Gastrocnemius medialis (tissue), 4 donors: ENCODE measurements at regions not wholly inside any gene's neighbourhood (a gene's known extent, or its start where the extent isn't known, plus 50 kb on each side); places are given as distances from the start of the nearest gene placed in this dataset.

Experiments
- CTCF ChIP-seq, 5 experiments: fragments of 450-650 bp in 3 of 5; fragments of 200-600 bp in 2 of 5; sonication (generic) in 2 of 5; IDR thresholded peaks in 4 of 5; conservative IDR thresholded peaks in 1 of 5; 1 replicate in 4 of 5; 2 replicates in 1 of 5; pipeline ENCODE4 v1.5.1; 2016 to 2019; ENCODE audit warnings: antibody characterized with exemption in 5 of 5, mild to moderate bottlenecking in 3 of 5, moderate library complexity in 3 of 5
- POLR2A ChIP-seq, 2 donors: fragments of 450-650 bp; IDR thresholded peaks; one replicate each; pipeline ENCODE4 v1.6.1; 2017; ENCODE audit warnings: antibody characterized with exemption in 2 of 2, mild to moderate bottlenecking in 2 of 2, moderate library complexity in 2 of 2

GRCh38 chr3:124600765-124601164, 129.5 kb upstream of the UMPS start:
- TF ChIP-seq POLR2A (IDR thresholded peaks at IDR 0.05) = no peak
- TF ChIP-seq CTCF (IDR thresholded peaks at IDR 0.05 in 4 of 5, conservative IDR thresholded peaks at IDR 0.05 in 1 of 5) = no peak
